ENCODE measurements at regions not wholly inside any gene's neighbourhood (a gene's known extent, or its start where the extent isn't known, plus 50 kb on each side); places are given as distances from the start of the nearest gene placed in this dataset.

DNA sequence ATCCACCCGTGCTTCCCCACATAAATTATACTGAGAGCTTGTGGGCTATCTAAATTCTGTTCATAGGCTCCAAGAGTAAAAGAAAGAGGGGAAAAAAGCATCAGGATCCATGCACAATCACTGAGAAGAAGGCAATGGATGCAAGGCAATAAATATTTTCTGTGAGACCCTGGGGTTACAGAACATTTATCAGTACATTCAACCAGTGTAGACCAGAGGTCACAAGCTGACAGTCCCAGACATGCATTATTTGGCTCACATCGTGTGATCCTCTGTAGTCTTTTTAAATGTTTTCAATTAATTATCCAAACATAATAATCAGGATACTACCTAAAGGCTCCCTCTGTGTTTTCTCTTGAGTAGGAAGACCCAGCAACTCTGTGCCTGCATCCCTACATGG lies 267.9 kb upstream of the CAND1 start:
- Histone ChIP-seq H4K20me1 (replicated peaks; ENCODE audit: control insufficient read depth, extremely low read depth, insufficient read depth, low read length) (no peaks in the 10 kb centered on the region), H3K36me3 (ENCODE audit: control insufficient read depth in 2 of 2, extremely low read depth in 1 of 2, insufficient read depth in 2 of 2, low read length in 2 of 2) (no peaks in the 10 kb centered on the region), H3K4me3 (replicated peaks in 1 of 3; ENCODE audit: insufficient read depth in 1 of 3, low read depth in 1 of 3, low read length in 3 of 3) (no peak overlapping the region), H3K4me1 (ENCODE audit: control insufficient read depth, extremely low read depth, insufficient read depth, low read length) (no peaks in the 10 kb centered on the region), H3K4me2 (ENCODE audit: insufficient read depth, low read length) (no peak overlapping the region), H3K9me1 (replicated peaks; ENCODE audit: control insufficient read depth, extremely low read depth, insufficient read depth, low read length) (no peaks in the 10 kb centered on the region), H3K9me3 (replicated peaks; ENCODE audit: control insufficient read depth, insufficient read depth, low read length) (no peaks in the 10 kb centered on the region), H3K27me3 (ENCODE audit: control insufficient read depth in 2 of 2, insufficient read depth in 2 of 2, low read length in 2 of 2) (no peaks in the 10 kb centered on the region), H3K9ac (replicated peaks; ENCODE audit: extremely low read depth, insufficient read depth, low read length) (no peak overlapping the region), H3K79me2 (ENCODE audit: control insufficient read depth, insufficient read depth, low read length) (no peaks in the 10 kb centered on the region), H2AFZ (ENCODE audit: low read depth, low read length) (no peak overlapping the region), H3K27ac (ENCODE audit: insufficient read depth, low read depth, low read length) (no peak overlapping the region)
- CTCF ChIA-PET, result no interaction called here
- no peak for TF ChIP-seq MYC (IDR thresholded peaks at IDR 0.05; ENCODE audit: low read depth, low read length)
- TF ChIP-seq EZH2 (IDR thresholded peaks at IDR 0.05; ENCODE audit: borderline replicate concordance, low read depth, low read length, severe bottlenecking), result no peak
- TF ChIP-seq, protein P1, sequence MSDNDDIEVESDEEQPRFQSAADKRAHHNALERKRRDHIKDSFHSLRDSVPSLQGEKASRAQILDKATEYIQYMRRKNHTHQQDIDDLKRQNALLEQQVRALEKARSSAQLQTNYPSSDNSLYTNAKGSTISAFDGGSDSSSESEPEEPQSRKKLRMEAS (IDR thresholded peaks at IDR 0.05; ENCODE audit: insufficient read depth, insufficient read length), result no peak
- TF ChIP-seq, protein P2, sequence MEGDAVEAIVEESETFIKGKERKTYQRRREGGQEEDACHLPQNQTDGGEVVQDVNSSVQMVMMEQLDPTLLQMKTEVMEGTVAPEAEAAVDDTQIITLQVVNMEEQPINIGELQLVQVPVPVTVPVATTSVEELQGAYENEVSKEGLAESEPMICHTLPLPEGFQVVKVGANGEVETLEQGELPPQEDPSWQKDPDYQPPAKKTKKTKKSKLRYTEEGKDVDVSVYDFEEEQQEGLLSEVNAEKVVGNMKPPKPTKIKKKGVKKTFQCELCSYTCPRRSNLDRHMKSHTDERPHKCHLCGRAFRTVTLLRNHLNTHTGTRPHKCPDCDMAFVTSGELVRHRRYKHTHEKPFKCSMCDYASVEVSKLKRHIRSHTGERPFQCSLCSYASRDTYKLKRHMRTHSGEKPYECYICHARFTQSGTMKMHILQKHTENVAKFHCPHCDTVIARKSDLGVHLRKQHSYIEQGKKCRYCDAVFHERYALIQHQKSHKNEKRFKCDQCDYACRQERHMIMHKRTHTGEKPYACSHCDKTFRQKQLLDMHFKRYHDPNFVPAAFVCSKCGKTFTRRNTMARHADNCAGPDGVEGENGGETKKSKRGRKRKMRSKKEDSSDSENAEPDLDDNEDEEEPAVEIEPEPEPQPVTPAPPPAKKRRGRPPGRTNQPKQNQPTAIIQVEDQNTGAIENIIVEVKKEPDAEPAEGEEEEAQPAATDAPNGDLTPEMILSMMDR (IDR thresholded peaks at IDR 0.05; ENCODE audit: extremely low read depth in 1 of 2, insufficient read depth in 1 of 2, low read depth in 1 of 2, low read length in 2 of 2), result no peak
- no peak for TF ChIP-seq JUN (IDR thresholded peaks at IDR 0.05; ENCODE audit: borderline replicate concordance, insufficient read depth, insufficient read length, low read depth)
- no peak for TF ChIP-seq GATA2 (IDR thresholded peaks at IDR 0.05; ENCODE audit: insufficient read depth, insufficient read length, low read depth, low read length)
- TF ChIP-seq FOS (IDR thresholded peaks at IDR 0.05; ENCODE audit: borderline replicate concordance, insufficient read depth, low read length), result no peak
- no peak for TF ChIP-seq POLR2AphosphoS5 (IDR thresholded peaks at IDR 0.05; ENCODE audit: insufficient read depth, low read depth, low read length)
- TF ChIP-seq POLR2A (IDR thresholded peaks at IDR 0.05; ENCODE audit: low read depth, low read length), result no peak
- DNase-seq (ENCODE audit: low read depth, low spot score), result no peak
- BruUV-seq (replicated peaks), result no TSS peak
- intact Hi-C loops (cut with micrococcal nuclease), result no loop called here
- POLR2A ChIA-PET, result no interaction called here
- dilution Hi-C loops (cut with MboI; ENCODE audit: extremely low pct_ligation_motif_present, low sequenced_read_pairs), result no loop called here
- FAIRE-seq, result no peak
